ENCODE measurements at regions not wholly inside any gene's neighbourhood (a gene's known extent, or its start where the extent isn't known, plus 50 kb on each side); places are given as distances from the start of the nearest gene placed in this dataset.
"Not testable (repeated sequence)": the region's sequence is repeated elsewhere in the genome, so short reads cannot be mapped to it uniquely, and the experiment has no call there.

DNA sequence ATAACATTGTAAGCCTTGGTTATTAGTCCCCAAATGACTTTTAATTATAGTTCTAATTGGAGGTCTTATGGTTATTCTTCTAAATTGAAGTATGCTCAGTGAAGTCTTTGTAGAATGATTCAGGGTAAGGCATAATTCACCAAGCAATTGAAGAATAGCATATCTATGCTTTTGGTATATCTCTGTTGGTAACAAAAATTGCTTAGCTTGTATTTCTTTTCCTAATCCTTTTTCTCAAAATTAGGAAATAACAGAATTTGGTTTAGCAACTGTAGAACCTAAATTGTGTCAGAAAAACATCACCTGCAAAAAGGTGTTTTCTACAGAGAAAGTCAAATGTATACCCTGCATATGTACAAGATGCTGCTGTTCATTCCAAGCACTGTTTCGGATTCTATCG lies 189.2 kb upstream of the EPHA4 start:
- DNase-seq (ENCODE audit: low spot score): no peak

DNA sequence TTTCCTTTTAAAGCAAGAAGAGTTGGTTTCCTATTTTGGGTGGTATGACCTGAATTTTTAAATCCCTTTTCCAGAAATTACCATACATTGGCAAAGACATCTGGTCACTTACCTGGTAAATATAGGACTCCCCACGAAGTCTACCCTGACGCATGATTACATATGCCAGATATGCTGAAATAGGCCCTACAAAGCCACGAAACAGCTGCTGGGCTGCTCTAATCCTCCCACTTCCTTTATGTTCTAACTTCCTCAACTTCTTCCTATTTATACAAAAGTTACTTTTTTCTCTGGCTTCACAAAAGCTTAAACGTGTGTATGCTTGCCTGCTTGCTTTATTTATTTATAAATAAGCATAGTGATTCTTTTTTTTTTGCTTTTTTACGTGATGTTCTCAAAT lies 186.0 kb upstream of the EPHA4 start:
- no peak for DNase-seq (ENCODE audit: low spot score)

DNA sequence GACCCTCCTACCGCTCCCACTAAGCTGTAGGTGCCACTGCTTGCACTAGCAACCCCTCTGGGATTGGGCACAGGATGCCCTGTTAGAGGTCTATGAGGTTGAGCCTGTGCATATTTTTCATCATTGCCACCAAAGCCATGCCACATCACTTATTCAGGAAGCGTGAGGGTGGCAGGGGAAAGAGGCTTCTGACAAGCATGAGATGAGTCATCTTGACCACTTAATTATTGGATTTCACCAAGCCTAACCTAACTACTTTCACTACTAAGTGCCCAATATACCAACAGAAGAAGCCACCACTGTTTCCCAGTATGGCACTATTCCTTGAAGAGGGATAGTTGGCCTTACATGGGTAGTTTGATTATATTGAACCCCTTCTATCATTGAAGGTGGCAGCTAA lies 181.3 kb upstream of the EPHA4 start:
- DNase-seq (ENCODE audit: low spot score): no peak

DNA sequence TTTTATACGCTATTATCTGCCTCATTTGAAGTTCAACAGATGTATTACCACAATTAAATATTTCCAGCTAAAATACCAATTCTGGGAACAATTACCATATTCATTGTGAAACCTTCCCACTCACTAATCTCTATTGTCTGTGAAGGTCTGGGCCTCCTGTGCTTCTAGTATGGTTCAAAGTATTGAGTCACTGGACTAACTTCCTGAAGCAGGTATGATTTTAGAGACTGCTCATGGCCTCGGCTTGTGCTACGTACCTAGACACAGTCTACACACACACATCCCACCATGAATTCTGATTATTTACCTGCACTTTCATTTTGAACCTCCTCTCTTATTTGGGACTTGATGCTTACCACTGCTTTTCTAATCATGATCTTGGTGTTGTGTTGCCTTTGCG lies 180.7 kb upstream of the EPHA4 start:
- no peak for DNase-seq (ENCODE audit: low spot score)

DNA sequence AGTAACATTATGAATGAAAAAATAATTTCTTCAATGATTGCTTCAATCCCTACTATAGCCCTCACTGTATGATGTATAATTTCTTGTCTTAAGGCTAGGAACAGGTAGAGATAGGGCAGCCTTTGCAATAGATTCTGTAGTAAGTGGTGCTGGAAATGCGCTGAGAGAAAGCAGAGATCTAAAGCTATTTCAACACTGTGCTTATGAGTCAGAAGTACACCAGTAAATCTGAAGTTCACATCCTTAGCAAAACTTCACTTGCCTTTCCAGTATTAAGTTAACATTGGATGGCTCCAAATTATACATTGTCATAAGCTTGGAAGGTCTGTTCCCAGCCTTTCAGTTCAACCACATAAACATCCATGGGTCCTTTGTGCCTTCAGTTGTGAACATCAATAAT lies 178.2 kb upstream of the EPHA4 start:
- DNase-seq (ENCODE audit: low spot score): no peak

DNA sequence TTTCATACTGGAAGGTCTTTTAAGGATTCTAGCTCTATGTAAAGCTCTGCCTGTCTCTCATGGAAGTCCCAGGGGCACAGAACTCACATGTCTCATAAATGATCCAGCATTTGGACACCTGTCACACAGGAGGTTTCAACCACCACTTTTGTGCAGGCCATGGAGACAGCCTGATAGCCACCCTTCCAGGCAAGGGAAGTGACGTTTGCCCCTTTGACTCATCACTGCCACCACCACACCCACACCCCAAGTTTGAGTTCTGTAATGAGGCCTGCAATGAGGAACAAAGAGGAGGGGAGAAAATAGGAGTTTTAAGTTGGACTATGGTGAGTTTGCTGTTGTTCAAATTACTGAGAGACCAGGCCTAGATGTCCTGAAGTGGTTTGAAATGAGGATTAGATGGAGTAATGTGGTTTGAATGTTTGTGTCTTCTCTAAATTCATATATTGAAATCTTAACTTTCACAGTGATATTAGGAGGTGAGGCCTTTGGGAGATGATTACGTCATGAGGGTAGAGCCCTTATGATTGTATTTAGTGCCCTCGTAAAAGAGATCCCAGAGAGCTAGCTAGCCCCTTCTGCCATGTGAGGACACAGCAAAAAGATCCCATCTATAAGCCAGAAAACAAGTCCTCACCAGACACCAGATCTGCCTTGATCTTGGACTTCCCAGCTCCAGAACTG lies 175.3 kb upstream of the EPHA4 start:
- DNase-seq (ENCODE audit: low spot score): no peak

DNA sequence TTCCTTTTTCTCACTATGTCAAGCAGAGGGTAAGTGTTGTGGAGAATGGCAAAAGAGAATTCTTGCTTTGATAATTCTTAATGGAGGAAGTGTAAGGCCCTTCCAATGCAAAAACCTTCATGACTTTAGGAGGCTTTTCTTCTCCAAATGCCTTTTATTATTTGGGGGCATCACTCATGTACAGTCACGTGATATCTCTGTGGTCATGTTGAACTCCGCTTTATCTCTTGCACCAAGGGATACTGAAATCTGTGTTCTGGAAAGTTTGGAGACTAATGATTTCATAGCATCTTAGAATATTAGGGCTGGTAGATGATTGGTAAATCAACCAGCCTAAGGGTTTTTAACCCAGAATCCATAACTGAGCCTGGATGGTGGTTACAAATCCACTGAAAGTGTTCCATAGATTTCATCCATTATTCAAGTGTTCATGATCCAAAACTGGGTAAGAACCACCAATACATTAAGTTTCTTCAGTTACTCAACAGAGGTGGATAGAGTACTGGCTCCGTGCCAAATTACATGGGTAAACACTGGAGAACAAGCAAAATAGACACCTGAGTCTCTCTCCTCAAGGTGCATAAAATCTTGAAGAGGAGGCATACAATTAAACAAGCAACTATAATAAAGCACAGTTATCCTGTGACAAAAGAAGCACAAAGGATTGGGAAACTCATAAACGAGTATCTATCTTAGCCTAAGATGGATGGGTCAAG lies 169.6 kb upstream of the EPHA4 start:
- DNase-seq (ENCODE audit: low spot score): no peak

DNA sequence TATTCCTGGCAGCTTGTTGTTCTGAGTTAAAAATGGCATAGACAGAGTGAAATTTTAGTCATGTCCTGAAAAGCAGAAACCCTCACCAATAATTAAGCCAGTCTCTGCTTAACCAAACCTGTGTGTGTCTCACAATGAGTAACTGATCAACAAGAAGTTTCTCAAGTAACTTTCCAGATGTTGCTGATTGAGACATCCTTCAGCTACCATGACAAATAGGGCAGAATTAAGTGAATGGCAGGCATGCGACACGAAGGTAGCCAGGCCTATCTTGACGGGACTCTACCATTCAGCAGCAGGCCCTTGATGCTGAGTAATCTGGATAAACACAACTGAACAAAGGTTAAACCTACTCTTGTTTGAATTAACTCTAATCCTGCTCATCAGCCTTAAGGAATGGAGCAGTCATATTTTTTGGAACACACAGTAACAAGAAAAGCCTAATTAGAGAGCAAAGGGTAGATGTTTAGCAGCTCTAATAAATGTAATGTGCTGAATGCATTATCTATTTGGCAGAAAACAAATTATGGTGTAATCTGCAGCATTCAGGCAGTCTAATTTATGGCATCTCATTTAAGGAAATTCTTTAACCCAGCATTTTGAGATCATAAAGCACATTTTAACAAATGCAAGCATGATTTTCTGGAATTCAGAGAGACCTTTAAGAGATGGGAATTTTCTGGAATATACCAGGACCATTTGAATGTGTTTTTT lies 159.5 kb upstream of the EPHA4 start:
- DNase-seq (ENCODE audit: low spot score): no peak

DNA sequence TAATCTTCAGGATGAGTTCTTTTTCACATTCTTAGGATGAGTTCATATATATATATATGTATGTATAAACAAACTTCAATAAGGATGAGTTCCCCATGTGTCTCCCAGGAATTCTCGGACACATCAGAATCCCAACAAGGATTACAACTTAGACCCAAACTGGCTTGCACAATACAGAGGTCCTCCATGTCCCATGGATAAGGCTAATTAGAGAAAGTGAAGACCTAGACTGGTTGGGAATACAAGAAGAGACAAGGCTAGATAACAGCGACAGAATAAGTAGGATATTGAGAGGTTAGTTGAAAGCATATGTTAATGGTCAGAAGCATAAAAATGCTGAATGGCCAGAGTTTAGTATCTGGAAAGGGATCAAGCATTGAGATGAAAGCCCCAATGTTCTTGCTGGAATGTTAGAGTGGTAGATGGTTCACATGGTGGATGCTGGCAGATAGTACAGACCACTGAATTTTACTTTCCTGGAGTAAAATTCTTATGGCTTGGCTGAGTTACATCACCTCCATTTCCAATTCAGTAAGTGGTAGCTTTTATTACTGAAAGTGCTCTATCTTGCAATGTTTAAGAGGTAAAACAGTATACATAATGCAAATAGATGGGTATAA lies 154.9 kb upstream of the EPHA4 start:
- no peak for DNase-seq (ENCODE audit: low spot score)

DNA sequence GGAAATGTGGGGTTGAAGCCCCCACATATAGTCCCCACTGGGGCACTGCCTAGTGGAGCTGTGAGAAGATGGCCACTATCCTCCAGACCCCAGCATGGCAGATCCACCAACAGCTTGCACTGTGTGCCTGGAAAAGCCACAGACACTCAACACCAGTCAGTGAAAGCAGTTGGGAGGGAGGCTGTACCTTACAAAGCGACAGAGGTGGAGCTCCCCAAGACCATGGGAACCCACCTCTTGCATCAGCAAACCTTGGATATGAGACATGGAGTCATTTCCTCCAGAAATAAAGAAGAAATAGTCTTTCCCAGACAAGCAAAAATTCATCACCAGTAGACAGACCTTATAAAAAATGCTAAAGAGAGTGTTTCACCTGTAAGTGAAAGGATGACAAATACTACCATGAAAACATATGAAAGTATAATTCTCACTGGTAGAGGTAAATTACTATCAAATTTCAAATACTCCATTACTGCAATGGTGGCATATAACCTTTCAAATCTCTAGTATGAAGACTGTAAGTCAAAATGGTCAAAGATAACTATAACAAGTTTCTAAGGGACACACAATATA lies 152.6 kb upstream of the EPHA4 start:
- no peak for DNase-seq (ENCODE audit: low spot score)

DNA sequence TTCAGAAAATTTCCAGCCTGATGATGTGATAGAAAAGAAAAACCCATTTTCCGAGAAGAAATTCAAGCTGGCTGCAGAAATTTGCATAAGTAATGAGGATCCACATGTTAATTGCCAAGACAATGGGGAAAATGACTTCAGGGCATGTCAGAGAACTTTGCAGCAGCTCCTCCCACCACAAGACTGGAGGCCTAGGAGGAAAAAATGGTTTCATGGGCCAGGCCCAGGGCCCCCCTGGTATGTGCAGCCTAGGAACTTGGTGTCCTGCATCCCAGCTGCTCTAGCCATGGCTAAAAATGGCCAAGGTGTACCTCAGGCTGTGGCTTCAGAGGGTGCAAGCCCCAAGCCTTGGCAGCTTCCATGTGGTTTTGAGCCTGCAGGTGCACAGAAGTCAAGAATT lies 152.0 kb upstream of the EPHA4 start:
- not testable (repeated sequence) for DNase-seq (ENCODE audit: low spot score)

DNA sequence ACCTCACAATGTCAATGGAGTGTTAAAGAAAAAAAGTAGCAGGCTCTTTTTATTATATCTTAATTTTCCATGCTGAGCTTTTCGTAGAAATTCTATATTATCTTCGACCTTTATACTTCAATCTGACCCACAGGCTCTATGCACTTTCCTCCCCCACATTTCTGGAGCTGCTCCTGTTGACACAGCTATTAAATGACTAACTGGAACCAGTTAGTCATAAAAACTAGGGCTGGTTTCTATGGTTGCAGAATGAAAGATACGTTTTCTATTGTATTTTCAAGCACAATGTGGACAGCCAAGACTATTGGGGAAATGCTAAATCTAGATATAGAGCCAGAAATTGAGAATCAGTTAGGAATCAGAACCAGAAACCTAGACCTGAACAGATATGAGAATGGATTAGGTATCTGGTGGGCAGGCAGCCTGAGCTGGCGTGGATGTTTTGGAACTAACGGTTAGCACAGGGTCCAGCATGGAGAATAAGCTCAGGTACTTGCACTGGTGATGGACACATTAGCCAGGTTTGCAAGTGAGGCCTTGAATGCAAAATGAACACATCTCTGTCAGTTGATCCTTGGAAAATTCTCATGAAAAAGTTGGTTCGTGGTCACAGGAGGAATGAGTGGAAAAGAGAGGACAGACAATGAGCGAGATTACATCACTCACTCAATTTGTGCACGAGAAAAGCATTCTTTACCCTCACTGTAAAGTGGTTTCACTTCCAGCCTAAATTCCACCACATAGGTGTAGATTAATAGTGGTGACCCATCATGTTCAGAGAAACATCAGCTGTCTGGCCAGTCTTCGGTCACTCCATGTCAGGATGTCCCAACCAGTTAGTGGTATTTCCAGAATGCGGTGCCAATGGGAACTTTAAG lies 144.6 kb upstream of the EPHA4 start:
- no peak for DNase-seq (ENCODE audit: low spot score)

DNA sequence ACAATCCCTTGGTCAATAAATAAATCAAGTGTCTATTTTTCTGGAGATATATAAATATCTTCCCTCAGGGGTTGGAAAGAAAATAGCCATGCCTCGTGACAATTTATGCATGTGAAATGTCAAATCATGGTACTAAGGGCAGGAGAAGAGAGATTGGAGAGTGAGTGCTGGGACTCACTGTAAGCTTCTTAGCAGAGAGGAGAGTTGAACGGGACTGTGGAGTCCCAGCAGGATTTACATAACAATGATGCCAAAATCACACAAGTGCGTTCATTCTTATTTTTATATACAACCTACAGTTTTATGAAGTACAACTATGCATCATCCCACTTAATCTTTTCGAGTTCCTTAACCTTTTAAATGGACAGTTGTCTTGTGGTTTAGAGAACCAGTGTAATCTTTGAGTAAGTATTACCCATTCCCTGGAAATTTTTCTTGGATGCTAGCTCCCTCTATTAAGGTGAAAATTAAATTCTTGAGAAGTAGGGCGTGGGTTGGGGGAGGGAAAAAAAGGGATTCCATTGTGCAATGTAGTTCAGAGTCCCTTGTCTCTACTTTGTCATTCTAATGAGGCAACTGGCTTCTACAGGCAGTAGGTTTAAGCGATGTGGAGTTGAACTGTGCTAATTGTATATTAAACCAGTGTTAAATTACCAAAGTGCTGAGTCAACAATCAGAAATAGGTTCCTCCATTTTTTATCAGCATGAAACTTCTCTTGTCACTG lies 143.6 kb upstream of the EPHA4 start:
- no peak for DNase-seq (ENCODE audit: low spot score)

DNA sequence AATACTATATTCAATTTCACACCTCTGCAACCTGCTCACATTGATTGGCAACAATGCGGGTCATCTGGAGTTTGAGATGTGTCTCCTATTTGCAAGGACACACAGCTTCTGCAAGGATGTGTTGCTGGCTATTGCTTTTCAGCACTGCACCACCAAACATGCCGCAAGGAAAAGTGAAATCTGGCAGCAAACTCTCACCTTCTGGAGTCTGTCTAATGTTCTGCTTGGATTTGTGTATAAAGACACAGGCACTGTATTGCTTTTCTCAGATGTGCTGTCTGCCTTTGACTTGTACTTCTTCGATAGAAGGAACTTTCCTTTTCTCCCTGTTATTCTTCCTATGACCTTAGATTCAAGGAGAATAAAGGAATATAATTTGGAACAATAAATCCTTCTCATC lies 138.6 kb upstream of the EPHA4 start:
- DNase-seq (ENCODE audit: low spot score): no peak

DNA sequence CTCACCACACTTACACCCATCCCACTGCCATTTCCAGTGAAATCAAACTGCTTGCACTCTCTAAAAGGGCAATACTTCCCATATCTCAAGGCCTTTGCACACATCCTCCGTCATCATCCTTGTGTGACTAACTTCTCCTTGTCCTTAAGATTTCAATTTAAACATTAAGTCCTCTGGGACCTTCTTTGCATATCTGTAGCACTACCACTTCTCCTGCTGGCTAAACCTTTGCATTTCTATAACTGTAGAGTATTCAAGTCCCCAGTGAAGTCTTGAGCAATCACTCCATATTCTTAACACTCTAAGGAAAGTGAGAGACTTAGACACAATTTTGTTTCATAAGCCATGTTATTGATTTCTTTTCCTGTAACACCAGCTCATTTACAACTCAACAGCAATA lies 136.8 kb upstream of the EPHA4 start:
- no peak for DNase-seq (ENCODE audit: low spot score)

DNA sequence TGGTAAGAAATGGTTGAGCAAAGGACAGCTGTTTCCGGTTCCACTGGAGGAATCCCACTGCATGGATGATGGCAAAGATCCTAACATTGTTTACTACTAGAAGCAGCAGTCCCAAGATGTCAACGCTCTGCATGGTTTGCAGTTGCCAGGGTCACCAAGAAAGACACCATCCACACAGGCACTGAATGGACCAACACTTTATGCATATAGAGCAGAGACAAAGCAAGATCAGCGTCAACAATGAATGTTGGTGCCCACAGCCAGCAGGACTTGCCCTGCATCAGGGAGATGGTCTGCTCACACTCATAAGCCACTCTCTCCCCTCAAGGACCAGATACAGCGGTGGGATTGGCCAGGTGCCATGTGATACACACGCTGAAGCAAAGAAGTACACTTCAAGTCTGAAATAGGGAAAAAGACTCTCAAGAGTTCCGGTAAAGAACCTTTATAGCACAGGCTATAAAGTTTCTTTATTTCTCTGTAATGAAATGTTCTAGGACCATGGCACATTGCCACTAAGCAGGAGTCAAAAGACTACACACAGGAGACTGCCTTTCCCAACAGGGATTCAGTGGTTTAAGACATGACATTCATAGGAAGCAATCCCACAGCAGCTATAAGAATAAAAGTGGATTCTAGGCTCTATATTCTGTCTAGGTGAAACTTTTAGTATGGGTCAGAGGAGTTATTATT lies 133.2 kb upstream of the EPHA4 start:
- DNase-seq (ENCODE audit: low spot score): no peak

DNA sequence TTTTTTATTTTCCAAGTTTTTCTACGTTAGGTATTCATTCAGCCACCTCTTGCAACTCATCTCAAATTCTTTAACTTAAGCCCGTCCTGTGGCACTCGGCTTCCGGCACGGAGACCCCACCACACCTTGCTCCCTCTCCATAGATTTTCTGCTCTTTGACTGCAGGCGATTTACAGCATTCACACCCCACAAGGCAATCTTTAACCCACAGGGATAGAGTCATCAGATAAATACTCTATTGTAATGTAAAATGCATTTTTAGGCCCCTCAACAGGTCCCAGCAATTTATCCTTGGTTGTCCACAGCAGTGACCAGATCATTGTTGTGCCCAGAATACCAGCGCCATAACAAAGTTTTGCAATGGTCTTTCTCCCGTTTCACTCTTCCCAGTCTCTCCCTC lies 132.3 kb upstream of the EPHA4 start:
- DNase-seq (ENCODE audit: low spot score): no peak

DNA sequence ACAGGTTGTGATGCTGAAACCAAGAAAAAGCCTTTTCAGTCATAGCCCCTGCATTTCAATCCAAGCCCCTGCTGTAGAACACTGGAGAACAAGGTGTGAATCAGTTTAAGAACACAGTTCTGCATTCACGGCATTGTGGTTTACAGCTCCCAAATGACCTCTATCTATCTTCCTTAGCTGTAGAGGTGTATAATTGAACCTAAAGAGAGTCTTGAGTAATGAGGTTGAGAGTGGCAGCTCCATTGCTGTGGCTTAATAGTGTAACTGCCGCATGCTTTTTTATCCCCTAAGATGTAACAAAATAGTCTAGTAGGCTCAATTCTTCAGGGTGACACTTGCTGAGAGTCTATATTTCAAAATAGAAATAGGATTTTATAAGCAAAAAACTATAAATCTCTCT lies 121.3 kb upstream of the EPHA4 start:
- DNase-seq (ENCODE audit: low spot score): no peak

DNA sequence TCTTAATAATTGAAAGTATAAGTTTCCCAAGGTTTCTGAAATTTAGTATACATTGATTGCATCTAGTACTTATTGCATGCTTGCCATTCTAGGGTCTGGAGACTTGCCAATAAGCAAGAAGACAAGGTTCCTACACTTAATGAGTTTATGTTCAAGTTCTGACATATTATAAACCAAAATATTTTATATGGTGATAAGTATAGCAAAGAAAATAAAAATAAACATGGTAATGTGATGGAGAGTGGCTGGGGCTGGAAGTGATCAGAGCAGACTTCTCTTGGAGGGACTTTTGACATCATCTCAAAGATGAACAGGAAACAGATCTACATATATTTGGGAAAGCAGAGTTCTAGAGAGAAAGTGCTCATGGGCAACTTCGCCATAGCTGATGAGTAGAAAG lies 119.5 kb upstream of the EPHA4 start:
- no peak for DNase-seq (ENCODE audit: low spot score)

DNA sequence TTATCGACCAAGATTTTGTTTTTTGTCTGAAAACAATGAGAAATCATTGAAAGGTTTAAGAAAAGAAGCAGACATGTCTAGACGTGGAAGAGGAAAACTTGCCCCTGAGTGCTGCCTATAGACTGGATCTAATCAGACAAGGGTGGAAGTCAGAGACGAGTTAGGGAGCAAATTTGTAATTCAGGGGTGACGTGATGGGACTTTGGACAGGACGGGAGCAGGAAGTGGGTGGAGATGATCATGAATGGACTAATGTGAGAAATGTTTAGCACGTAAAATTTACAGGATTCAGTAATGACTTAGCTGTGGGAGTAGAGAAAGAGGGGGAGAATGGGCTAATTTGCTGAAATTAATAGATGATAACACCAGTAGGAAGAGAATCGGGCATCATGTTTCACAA lies 117.0 kb upstream of the EPHA4 start:
- no peak for DNase-seq (ENCODE audit: low spot score)
